ENCODE measurements at regions not wholly inside any gene's neighbourhood (a gene's known extent, or its start where the extent isn't known, plus 50 kb on each side); places are given as distances from the start of the nearest gene placed in this dataset.

GRCh38 chr12:59196989-59197388 is 276.7 kb upstream of the LRIG3 start:
- no peak for DNase-seq

DNA sequence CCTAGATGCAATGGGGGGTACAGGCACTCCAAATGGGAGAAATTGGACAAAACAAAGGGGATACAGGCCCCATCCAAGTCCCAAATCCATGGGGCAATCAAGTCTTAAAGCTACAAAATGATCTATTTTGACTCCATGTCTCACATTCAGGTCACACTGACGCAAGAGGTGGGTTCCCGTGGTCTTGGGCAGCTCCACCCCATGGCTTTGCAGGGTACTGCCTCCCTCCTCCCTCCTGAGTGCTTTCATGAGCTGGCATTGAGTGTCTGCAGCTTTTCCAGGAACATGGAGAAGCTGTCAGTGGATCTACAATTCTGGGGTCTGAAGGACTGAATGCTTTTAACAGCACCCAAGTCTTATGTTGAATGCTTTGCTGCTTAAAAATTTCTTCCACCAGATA is 274.5 kb upstream of the LRIG3 start:
- no peak for DNase-seq

- no peak for DNase-seq
Observed at GRCh38 chr12:59193476-59194050, 273.3 kb upstream of the LRIG3 start.

- DNase-seq: no peak
Observed at GRCh38 chr12:59191372-59191771, 271.1 kb upstream of the LRIG3 start.

DNA sequence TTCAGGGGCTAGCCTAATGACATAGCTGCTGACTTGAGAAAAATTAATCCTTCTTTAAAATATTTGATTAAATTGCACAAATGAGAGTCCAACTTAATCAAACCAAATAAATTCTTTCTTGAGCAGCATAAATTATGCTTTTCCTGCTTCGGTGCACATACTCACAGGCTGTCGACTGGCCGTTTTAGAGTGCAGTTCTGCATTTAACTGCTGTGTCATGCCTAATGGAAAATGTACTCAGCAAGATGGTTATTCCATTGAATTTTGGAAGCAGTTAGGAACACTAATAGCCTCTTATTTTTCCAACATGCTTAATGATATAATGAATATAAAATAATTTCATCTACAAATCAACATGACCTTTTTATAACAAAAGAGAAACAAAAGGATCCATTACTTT is 266.1 kb upstream of the LRIG3 start:
- DNase-seq: peak; percentile 83 to 86

DNA sequence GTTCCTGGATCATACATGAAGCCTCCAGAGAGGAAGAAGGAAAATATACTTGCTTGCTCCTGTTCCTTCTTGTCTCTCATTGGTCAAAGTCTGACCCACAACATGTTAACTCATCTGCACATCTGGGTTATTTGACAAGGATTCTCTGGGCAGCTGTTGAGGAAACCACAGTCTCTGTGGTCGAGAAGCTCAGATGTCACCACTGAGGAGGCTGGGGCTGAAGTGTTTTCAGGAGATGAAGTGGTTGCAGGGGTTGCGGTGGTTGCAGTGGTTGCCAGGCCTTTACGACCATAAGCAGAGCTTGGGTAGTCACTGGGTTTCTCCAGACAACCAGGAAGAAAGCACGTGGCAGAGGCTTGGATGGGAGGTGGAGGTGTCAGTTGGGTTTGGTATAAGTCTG is 265.0 kb upstream of the LRIG3 start:
- peak in 1 of 2 experiments; percentile 61 for DNase-seq

DNA sequence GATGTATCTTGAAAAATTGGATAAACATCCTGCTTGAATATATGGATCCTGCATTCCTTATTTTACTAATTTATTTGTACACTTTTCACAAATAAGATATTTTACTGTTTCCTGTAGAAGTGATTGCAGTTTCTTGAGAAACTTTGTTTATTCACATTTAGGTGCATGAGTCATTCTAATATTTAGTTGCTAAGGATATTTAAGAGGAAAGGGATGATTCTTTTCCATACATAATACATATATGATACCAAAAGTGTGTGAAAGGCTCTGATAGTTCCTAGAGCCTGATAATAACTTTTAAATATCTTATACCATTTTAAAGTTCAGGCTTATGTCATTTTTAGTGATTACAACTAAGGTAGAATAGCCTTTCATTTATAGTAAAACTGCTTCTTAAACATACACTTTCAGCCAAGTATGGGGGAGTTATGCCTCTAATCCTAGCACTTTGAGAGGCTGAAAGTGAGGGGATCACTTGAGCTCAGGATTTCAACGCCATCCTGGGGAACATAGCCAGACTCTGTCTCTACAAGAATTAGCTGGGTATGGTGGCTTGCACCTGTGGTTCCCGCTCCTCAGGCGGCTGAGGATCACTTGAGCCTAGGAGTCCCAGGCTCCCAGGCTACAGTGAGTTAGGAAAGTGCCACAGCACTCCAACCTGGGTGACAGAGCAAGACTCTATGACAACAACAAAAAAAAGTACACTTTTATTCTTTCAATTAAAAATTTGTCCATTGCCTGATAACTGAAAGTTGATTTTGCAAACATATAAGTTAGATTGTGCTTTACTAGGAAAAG is 262.6 kb upstream of the LRIG3 start:
- DNase-seq: no peak

GRCh38 chr12:59182191-59182590 is 261.9 kb upstream of the LRIG3 start:
- no peak for DNase-seq

- no peak for DNase-seq
Observed at GRCh38 chr12:59181196-59181777, 261.0 kb upstream of the LRIG3 start.

GRCh38 chr12:59179231-59179630 is 258.9 kb upstream of the LRIG3 start:
- no peak for DNase-seq

DNA sequence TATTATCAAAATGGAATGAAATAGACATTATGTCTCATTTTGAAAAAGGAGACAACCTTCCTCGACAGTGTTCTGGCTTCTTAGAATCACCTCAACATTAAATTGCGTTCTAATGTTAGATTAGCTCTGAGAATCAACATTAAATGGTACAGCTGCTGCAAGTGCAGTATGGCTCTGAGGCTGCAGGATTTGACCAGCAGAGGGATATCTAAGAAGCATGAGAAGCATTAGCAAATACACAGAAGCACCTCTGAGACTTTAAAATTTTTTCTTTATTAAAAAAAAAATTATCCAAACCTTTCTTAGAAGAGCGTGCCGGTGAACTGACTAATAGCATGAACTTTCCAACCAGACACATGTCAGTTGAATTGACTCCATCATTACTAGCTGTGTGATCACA is 253.4 kb upstream of the LRIG3 start:
- DNase-seq: no peak

- DNase-seq: no peak
Observed at GRCh38 chr12:59168647-59169046, 248.3 kb upstream of the LRIG3 start.

DNA sequence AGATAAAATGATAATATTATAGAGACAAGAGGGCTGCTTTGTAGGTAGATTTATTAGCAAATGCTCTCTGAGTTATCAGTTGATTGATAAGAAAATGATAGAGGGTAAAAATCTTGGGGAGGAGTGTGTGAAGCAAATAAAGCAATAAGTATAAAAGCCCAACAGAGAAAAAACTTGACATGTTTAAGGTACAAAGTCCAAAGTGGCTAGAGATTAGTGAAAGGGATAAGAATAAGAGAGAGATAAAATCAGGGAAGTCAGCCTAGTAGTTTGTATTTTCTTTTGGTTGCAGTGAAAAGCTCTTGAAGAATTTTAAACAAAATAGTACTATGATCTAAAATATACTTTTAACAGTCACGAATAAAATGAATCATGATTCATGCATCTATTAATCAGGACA is 246.2 kb upstream of the LRIG3 start:
- DNase-seq: no peak

GRCh38 chr12:59164991-59165718 is 244.9 kb upstream of the LRIG3 start:
- no peak for DNase-seq

GRCh38 chr12:59164226-59164625 is 243.9 kb upstream of the LRIG3 start:
- DNase-seq: no peak

DNA sequence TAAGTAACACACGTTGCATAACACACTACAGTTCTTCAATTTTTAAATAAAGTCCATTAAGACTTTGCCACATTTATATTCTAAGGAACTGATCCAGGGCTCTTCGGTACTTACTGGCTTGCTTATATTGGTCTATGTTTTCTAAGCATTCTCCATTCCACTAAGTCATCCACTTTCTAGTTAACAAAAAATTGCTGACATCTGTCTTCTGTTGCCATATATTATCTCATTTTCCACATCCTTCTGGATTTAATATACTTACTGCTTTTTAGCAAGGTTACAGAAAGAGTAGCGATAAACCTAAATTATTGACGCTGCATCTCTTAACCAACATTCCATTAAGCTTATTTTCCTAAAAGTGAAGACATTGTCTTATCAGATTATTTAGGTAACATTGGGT is 238.4 kb upstream of the LRIG3 start:
- DNase-seq: no peak

DNA sequence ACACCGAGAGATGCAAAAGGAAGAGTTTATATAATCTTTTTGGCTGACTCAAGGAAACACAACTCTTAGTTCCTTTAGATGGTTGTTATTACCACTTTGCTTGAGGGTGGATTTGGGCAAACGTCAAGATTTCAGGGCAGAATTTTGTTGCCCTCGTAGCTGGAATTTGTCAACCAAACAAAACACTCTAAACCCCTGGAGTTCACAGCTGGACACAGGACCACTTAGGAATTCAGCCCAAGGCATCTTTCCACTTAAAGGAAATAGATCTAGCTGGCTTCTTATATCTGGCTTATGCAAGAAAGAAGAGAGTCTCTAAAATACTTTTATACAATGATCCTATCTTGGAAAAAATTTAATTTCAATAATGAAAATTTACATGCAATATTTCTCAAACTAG is 237.8 kb upstream of the LRIG3 start:
- no peak for DNase-seq

GRCh38 chr12:59155448-59155847 is 235.1 kb upstream of the LRIG3 start:
- DNase-seq: no peak

DNA sequence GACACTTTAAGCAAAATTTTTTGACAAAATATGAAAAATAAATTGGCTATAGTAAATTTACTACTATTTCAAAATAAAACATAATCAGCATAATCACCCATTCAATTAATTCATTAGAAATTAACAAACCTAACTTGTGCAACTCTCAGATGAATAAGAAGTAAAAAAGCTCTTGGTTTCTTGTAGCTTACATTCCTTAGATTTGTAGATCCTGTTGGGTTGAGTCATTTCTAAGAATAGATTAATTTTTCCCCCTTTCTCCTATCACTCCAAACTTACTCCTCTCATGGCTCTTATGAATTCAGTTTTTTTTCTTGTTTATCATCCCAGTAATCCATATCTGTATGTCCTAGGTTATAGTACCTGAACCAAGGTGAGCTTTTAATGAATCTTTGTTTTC is 230.9 kb upstream of the LRIG3 start:
- no peak for DNase-seq

- DNase-seq: peak; percentile 28 to 51
Observed at GRCh38 chr12:59149995-59150642, 229.8 kb upstream of the LRIG3 start.

DNA sequence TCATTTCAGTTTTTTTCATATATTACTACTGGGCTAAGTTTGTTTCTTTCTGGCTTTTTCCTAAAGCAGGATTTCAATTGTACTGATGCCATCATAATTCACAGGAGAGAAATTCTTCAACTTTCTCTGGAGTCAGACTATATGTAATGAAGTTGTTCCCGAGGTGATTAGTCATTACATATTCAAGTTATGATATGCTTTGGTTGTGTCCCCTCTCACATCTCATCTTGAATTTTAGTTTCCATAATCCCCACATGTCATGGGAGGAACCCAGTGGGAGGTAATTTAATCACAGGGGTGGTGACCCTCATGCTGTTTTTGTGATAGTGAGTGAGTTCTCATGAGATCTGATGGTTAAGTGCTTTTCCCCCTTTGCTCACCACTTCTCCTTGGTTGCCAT is 227.5 kb upstream of the LRIG3 start:
- no peak for DNase-seq

GRCh38 chr12:59142183-59142790 is 222.0 kb upstream of the LRIG3 start:
- no peak for DNase-seq

- DNase-seq: no peak
Observed at GRCh38 chr12:59134750-59135149, 214.4 kb upstream of the LRIG3 start.

Data from NCI-H1930 (cell line).